NT2/D1 (cell line): ENCODE measurements at regions not wholly inside any gene's neighbourhood (a gene's known extent, or its start where the extent isn't known, plus 50 kb on each side); places are given as distances from the start of the nearest gene placed in this dataset.

Source experiments
- YY1 ChIP-seq: IDR thresholded peaks from 2 replicates; pipeline ENCODE4 v1.6.1; 2011; ENCODE audit not compliant: insufficient read length, insufficient read depth
- ZNF274 ChIP-seq: IDR thresholded peaks from 2 replicates; pipeline ENCODE4 v1.6.1; 2011; ENCODE audit warnings: mild to moderate bottlenecking, low read depth, low read length

GRCh38 chr10:108848046-108848445, 1075.3 kb downstream of the XPNPEP1 start:
- TF ChIP-seq YY1 (no peak), ZNF274 (no peak)
